GM18867 (cell line): ENCODE measurements at regions not wholly inside any gene's neighbourhood (a gene's known extent, or its start where the extent isn't known, plus 50 kb on each side); places are given as distances from the start of the nearest gene placed in this dataset.
A peak's percentile ranks its signal among the peaks of the same experiment; 100 is the strongest.
"Not testable (repeated sequence)": the region's sequence is repeated elsewhere in the genome, so short reads cannot be mapped to it uniquely, and the experiment has no call there.

Experiments used
- ATAC-seq: cut with Tn5 transposase; IDR thresholded peaks from one replicate; pipeline ENCODE4 v1.9.1; 2021; ENCODE audit warnings: mild to moderate bottlenecking, moderate library complexity; ENCODE audit not compliant: unreplicated experiment

- no peak for ATAC-seq
These were observed 260.2 kb downstream of the XPNPEP1 start for GRCh38 chr10:109663122-109663521.

- ATAC-seq = not testable (repeated sequence)
These were observed 270.7 kb downstream of the XPNPEP1 start for GRCh38 chr10:109652612-109653011.

- ATAC-seq = no peak
These were observed 273.1 kb downstream of the XPNPEP1 start for GRCh38 chr10:109650228-109650627.

- peak; percentile 48 for ATAC-seq
These were observed 275.7 kb downstream of the XPNPEP1 start for GRCh38 chr10:109647627-109648026.

- ATAC-seq = no peak
These were observed 289.5 kb downstream of the XPNPEP1 start for GRCh38 chr10:109633846-109634245.

- ATAC-seq = not testable (repeated sequence)
These were observed 290.3 kb downstream of the XPNPEP1 start for GRCh38 chr10:109633017-109633416.

GRCh38 chr10:109624939-109625338, 298.4 kb downstream of the XPNPEP1 start:
- no peak for ATAC-seq

- no peak for ATAC-seq
These were observed 300.7 kb downstream of the XPNPEP1 start for GRCh38 chr10:109622566-109622965.

- no peak for ATAC-seq
These were observed 302.9 kb downstream of the XPNPEP1 start for GRCh38 chr10:109620396-109620795.

- ATAC-seq = no peak
These were observed 303.4 kb downstream of the XPNPEP1 start for GRCh38 chr10:109619914-109620313.

GRCh38 chr10:109618748-109619147, 304.6 kb downstream of the XPNPEP1 start:
- no peak for ATAC-seq

- ATAC-seq = no peak
These were observed 305.0 kb downstream of the XPNPEP1 start for GRCh38 chr10:109618301-109618700.

GRCh38 chr10:109616359-109616980, 306.8 kb downstream of the XPNPEP1 start:
- ATAC-seq = no peak

- ATAC-seq = not testable (repeated sequence)
These were observed 328.0 kb downstream of the XPNPEP1 start for GRCh38 chr10:109595356-109595755.

GRCh38 chr10:109593682-109594081, 329.6 kb downstream of the XPNPEP1 start:
- ATAC-seq = no peak

- no peak for ATAC-seq
These were observed 330.9 kb downstream of the XPNPEP1 start for GRCh38 chr10:109592391-109592790.

- no peak for ATAC-seq
These were observed 331.7 kb downstream of the XPNPEP1 start for GRCh38 chr10:109591601-109592000.

- no peak for ATAC-seq
These were observed 335.1 kb downstream of the XPNPEP1 start for GRCh38 chr10:109588259-109588658.

- no peak for ATAC-seq
These were observed 335.9 kb downstream of the XPNPEP1 start for GRCh38 chr10:109587366-109587765.

- ATAC-seq = no peak
These were observed 366.9 kb downstream of the XPNPEP1 start for GRCh38 chr10:109556399-109556798.

GRCh38 chr10:109542050-109542603, 381.2 kb downstream of the XPNPEP1 start:
- not testable (repeated sequence) for ATAC-seq

GRCh38 chr10:109534193-109534592, 389.1 kb downstream of the XPNPEP1 start:
- no peak for ATAC-seq

GRCh38 chr10:109529258-109529657, 394.1 kb downstream of the XPNPEP1 start:
- ATAC-seq = no peak
